Keratinocyte (primary cell): ENCODE measurements at regions not wholly inside any gene's neighbourhood (a gene's known extent, or its start where the extent isn't known, plus 50 kb on each side); places are given as distances from the start of the nearest gene placed in this dataset.

Experiments
- EZH2 ChIP-seq: IDR thresholded peaks from one replicate; pipeline ENCODE4 v1.6.1; 2012; ENCODE audit warnings: inconsistent platforms, mild to moderate bottlenecking, low read length, moderate library complexity
- TF ChIP-seq, protein P1 (sequence below), 3 experiments: IDR thresholded peaks in 1 of 3; conservative IDR thresholded peaks in 1 of 3; optimal IDR thresholded peaks in 1 of 3; 2 replicates in 2 of 3; 3 replicates in 1 of 3; pipeline versions ENCODE3 to v1.5.1; 2011; ENCODE audit warnings: low read length in 3 of 3, mild to moderate bottlenecking in 3 of 3, moderate library complexity in 2 of 3, control low read depth in 1 of 3, inconsistent platforms in 1 of 3; ENCODE audit not compliant: insufficient read depth in 2 of 3; ENCODE audit errors: extremely low read depth in 1 of 3

DNA sequence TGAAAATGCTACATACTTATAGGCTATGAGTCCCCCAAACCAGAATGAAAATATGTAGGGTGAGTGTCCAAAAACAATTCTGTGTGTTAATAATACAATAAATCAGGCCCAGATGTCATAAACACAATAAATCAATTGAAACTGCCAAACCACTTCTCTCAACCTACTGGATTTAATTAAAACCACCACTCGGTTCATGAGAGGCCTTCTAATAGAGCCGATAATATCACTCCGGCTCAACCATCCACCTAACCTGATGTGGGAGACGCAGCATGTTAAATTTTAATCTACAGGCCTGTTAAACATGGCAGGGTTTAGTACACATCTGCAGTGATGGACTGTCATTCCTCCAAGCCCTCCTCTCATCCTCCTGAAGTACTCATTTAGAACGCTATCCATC, 734.5 kb upstream of the ZNF608 start:
- TF ChIP-seq, protein P1, sequence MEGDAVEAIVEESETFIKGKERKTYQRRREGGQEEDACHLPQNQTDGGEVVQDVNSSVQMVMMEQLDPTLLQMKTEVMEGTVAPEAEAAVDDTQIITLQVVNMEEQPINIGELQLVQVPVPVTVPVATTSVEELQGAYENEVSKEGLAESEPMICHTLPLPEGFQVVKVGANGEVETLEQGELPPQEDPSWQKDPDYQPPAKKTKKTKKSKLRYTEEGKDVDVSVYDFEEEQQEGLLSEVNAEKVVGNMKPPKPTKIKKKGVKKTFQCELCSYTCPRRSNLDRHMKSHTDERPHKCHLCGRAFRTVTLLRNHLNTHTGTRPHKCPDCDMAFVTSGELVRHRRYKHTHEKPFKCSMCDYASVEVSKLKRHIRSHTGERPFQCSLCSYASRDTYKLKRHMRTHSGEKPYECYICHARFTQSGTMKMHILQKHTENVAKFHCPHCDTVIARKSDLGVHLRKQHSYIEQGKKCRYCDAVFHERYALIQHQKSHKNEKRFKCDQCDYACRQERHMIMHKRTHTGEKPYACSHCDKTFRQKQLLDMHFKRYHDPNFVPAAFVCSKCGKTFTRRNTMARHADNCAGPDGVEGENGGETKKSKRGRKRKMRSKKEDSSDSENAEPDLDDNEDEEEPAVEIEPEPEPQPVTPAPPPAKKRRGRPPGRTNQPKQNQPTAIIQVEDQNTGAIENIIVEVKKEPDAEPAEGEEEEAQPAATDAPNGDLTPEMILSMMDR (optimal IDR thresholded peaks at IDR 0.05 in 1 of 3, IDR thresholded peaks at IDR 0.05 in 1 of 3, conservative IDR thresholded peaks at IDR 0.05 in 1 of 3; ENCODE audit: extremely low read depth in 1 of 3, insufficient read depth in 2 of 3, low read length in 3 of 3) = no peak
- no peak for TF ChIP-seq EZH2
